B cell (primary cell): ENCODE measurements at regions not wholly inside any gene's neighbourhood (a gene's known extent, or its start where the extent isn't known, plus 50 kb on each side); places are given as distances from the start of the nearest gene placed in this dataset.
"Not testable (repeated sequence)": the region's sequence is repeated elsewhere in the genome, so short reads cannot be mapped to it uniquely, and the experiment has no call there.

Experiments
- EZH2 ChIP-seq: IDR thresholded peaks from 2 replicates; pipeline ENCODE4 v1.6.1; 2012; ENCODE audit warnings: borderline replicate concordance, low read depth, mild to moderate bottlenecking, moderate library complexity, low read length; ENCODE audit not compliant: insufficient read depth, poor library complexity, severe bottlenecking
- TF ChIP-seq, protein P1 (sequence below): fragments of 200-600 bp; IDR thresholded peaks from one replicate; pipeline ENCODE4 v1.8.0; 2022; ENCODE audit warnings: antibody characterized with exemption, mild to moderate bottlenecking

DNA sequence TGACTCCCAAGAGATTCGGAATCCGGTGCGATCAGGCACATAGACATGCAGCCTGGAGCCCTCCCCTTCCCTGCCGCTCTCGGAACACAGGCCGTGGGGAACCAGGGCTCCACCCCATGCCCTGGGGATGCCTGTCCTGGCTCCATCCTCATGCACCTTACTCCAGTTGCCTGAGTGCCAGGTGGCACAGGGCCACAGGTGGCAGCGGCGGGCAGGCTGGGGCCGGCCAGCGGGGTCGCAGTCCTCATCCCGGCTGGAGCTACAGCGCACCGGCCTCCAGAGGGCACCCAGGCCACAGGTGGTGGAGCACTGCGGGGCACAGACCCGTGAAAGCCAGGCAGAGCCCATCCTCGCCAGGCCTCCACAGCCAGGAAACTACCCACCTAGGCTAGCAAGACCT is 119.9 kb upstream of the AKAP13 start:
- TF ChIP-seq, protein P1, sequence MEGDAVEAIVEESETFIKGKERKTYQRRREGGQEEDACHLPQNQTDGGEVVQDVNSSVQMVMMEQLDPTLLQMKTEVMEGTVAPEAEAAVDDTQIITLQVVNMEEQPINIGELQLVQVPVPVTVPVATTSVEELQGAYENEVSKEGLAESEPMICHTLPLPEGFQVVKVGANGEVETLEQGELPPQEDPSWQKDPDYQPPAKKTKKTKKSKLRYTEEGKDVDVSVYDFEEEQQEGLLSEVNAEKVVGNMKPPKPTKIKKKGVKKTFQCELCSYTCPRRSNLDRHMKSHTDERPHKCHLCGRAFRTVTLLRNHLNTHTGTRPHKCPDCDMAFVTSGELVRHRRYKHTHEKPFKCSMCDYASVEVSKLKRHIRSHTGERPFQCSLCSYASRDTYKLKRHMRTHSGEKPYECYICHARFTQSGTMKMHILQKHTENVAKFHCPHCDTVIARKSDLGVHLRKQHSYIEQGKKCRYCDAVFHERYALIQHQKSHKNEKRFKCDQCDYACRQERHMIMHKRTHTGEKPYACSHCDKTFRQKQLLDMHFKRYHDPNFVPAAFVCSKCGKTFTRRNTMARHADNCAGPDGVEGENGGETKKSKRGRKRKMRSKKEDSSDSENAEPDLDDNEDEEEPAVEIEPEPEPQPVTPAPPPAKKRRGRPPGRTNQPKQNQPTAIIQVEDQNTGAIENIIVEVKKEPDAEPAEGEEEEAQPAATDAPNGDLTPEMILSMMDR, result not testable (repeated sequence)
- not testable (repeated sequence) for TF ChIP-seq EZH2
